ENCODE measurements at regions not wholly inside any gene's neighbourhood (a gene's known extent, or its start where the extent isn't known, plus 50 kb on each side); places are given as distances from the start of the nearest gene placed in this dataset.

- Histone ChIP-seq H3K4me2 (ENCODE audit: insufficient read depth, low read length) (no peak overlapping the region), H3K36me3 (ENCODE audit: control insufficient read depth in 2 of 2, extremely low read depth in 1 of 2, insufficient read depth in 2 of 2, low read length in 2 of 2) (no peaks in the 10 kb centered on the region), H4K20me1 (replicated peaks; ENCODE audit: control insufficient read depth, extremely low read depth, insufficient read depth, low read length) (no peaks in the 10 kb centered on the region), H2AFZ (ENCODE audit: low read depth, low read length) (no peak overlapping the region), H3K27ac (ENCODE audit: insufficient read depth, low read depth, low read length) (no peak overlapping the region), H3K9me3 (replicated peaks; ENCODE audit: control insufficient read depth, insufficient read depth, low read length) (no peaks in the 10 kb centered on the region), H3K9ac (replicated peaks; ENCODE audit: extremely low read depth, insufficient read depth, low read length) (no peak overlapping the region), H3K4me1 (ENCODE audit: control insufficient read depth, extremely low read depth, insufficient read depth, low read length) (no peaks in the 10 kb centered on the region), H3K9me1 (replicated peaks; ENCODE audit: control insufficient read depth, extremely low read depth, insufficient read depth, low read length) (no peaks in the 10 kb centered on the region), H3K4me3 (replicated peaks in 1 of 3; ENCODE audit: insufficient read depth in 1 of 3, low read depth in 1 of 3, low read length in 3 of 3) (no peak overlapping the region), H3K79me2 (ENCODE audit: control insufficient read depth, insufficient read depth, low read length) (no peaks in the 10 kb centered on the region), H3K27me3 (ENCODE audit: control insufficient read depth in 2 of 2, insufficient read depth in 2 of 2, low read length in 2 of 2) (peaks cover 22 to 25% of the 10 kb centered on the region in 2 experiments)
- intact Hi-C loops (cut with micrococcal nuclease) (no loop called here), dilution Hi-C loops (cut with MboI; ENCODE audit: extremely low pct_ligation_motif_present, low sequenced_read_pairs) (no loop called here)
- no peak for DNase-seq (ENCODE audit: low read depth, low spot score)
- CTCF ChIA-PET = interaction anchor here (3.6 kb wide), 1 partner anchor 315 kb away, joined by 22 read pairs; no protein-coding TSS in a partner anchor
- BruUV-seq (replicated peaks) = no TSS peak
- no peak for TF ChIP-seq MAX (IDR thresholded peaks at IDR 0.05; ENCODE audit: insufficient read depth, insufficient read length)
- no peak for TF ChIP-seq CTCF (IDR thresholded peaks at IDR 0.05; ENCODE audit: extremely low read depth in 1 of 2, insufficient read depth in 1 of 2, low read depth in 1 of 2, low read length in 2 of 2)
- TF ChIP-seq POLR2A (IDR thresholded peaks at IDR 0.05; ENCODE audit: low read depth, low read length) = no peak
- no peak for TF ChIP-seq JUN (IDR thresholded peaks at IDR 0.05; ENCODE audit: borderline replicate concordance, insufficient read depth, insufficient read length, low read depth)
- no peak for TF ChIP-seq GATA2 (IDR thresholded peaks at IDR 0.05; ENCODE audit: insufficient read depth, insufficient read length, low read depth, low read length)
- TF ChIP-seq POLR2AphosphoS5 (IDR thresholded peaks at IDR 0.05; ENCODE audit: insufficient read depth, low read depth, low read length) = no peak
- no peak for TF ChIP-seq EZH2 (IDR thresholded peaks at IDR 0.05; ENCODE audit: borderline replicate concordance, low read depth, low read length, severe bottlenecking)
- no peak for TF ChIP-seq MYC (IDR thresholded peaks at IDR 0.05; ENCODE audit: low read depth, low read length)
- no peak for TF ChIP-seq FOS (IDR thresholded peaks at IDR 0.05; ENCODE audit: borderline replicate concordance, insufficient read depth, low read length)
- POLR2A ChIA-PET = no interaction called here
- FAIRE-seq = no peak
These were observed 52.1 kb upstream of the ETV3 start for GRCh38 chr1:157189986-157190982.

Measured in endothelial cell of umbilical vein (primary cell).